ENCODE measurements at regions not wholly inside any gene's neighbourhood (a gene's known extent, or its start where the extent isn't known, plus 50 kb on each side); places are given as distances from the start of the nearest gene placed in this dataset.

- H3K4me3 ChIP-seq = no peak overlapping the region
- H4K20me1 ChIP-seq (replicated peaks; ENCODE audit: insufficient read depth) = no peaks in the 10 kb centered on the region
- no peak overlapping the region for H2AFZ ChIP-seq
- no peaks in the 10 kb centered on the region for H3K36me3 Mint-ChIP-seq (ENCODE audit: low read depth)
- no peaks in the 10 kb centered on the region for H3K9me2 ChIP-seq (ENCODE audit: insufficient read depth)
- no peaks in the 10 kb centered on the region for H3K9me3 Mint-ChIP-seq
- no peak overlapping the region for H3K4me2 ChIP-seq
- no peaks in the 10 kb centered on the region for H3K79me2 ChIP-seq (replicated peaks; ENCODE audit: insufficient read depth)
- no peaks in the 10 kb centered on the region for H3F3A ChIP-seq (replicated peaks; ENCODE audit: low read depth)
- H3K4me1 ChIP-seq (ENCODE audit: insufficient read depth) = no peaks in the 10 kb centered on the region
- H3K4me1 Mint-ChIP-seq = peaks cover 3% of the 10 kb centered on the region; the same call in 2 of the 3 replicates
- H3K27me3 ChIP-seq (ENCODE audit: insufficient read depth) = no peaks in the 10 kb centered on the region
- no peak overlapping the region for H3K27ac Mint-ChIP-seq
- H3K36me3 ChIP-seq (ENCODE audit: insufficient read depth) = no peaks in the 10 kb centered on the region
- H3K4me3 Mint-ChIP-seq = no peak overlapping the region
- TF ChIP-seq, protein P1, sequence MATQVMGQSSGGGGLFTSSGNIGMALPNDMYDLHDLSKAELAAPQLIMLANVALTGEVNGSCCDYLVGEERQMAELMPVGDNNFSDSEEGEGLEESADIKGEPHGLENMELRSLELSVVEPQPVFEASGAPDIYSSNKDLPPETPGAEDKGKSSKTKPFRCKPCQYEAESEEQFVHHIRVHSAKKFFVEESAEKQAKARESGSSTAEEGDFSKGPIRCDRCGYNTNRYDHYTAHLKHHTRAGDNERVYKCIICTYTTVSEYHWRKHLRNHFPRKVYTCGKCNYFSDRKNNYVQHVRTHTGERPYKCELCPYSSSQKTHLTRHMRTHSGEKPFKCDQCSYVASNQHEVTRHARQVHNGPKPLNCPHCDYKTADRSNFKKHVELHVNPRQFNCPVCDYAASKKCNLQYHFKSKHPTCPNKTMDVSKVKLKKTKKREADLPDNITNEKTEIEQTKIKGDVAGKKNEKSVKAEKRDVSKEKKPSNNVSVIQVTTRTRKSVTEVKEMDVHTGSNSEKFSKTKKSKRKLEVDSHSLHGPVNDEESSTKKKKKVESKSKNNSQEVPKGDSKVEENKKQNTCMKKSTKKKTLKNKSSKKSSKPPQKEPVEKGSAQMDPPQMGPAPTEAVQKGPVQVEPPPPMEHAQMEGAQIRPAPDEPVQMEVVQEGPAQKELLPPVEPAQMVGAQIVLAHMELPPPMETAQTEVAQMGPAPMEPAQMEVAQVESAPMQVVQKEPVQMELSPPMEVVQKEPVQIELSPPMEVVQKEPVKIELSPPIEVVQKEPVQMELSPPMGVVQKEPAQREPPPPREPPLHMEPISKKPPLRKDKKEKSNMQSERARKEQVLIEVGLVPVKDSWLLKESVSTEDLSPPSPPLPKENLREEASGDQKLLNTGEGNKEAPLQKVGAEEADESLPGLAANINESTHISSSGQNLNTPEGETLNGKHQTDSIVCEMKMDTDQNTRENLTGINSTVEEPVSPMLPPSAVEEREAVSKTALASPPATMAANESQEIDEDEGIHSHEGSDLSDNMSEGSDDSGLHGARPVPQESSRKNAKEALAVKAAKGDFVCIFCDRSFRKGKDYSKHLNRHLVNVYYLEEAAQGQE (IDR thresholded peaks at IDR 0.05; ENCODE audit: unreplicated experiment) = no peak
- no peak for TF ChIP-seq ZNF331 (CRISPR knock-in tag; IDR thresholded peaks at IDR 0.05; ENCODE audit: low read depth)
- no peak for TF ChIP-seq EZH2 (IDR thresholded peaks at IDR 0.05; ENCODE audit: low read depth, unreplicated experiment)
- no peak for TF ChIP-seq ETS1 (IDR thresholded peaks at IDR 0.05)
- TF ChIP-seq ZNF462 (CRISPR knock-in tag; IDR thresholded peaks at IDR 0.05) = no peak
- TF ChIP-seq, protein P2, sequence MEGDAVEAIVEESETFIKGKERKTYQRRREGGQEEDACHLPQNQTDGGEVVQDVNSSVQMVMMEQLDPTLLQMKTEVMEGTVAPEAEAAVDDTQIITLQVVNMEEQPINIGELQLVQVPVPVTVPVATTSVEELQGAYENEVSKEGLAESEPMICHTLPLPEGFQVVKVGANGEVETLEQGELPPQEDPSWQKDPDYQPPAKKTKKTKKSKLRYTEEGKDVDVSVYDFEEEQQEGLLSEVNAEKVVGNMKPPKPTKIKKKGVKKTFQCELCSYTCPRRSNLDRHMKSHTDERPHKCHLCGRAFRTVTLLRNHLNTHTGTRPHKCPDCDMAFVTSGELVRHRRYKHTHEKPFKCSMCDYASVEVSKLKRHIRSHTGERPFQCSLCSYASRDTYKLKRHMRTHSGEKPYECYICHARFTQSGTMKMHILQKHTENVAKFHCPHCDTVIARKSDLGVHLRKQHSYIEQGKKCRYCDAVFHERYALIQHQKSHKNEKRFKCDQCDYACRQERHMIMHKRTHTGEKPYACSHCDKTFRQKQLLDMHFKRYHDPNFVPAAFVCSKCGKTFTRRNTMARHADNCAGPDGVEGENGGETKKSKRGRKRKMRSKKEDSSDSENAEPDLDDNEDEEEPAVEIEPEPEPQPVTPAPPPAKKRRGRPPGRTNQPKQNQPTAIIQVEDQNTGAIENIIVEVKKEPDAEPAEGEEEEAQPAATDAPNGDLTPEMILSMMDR (conservative IDR thresholded peaks at IDR 0.05; ENCODE audit: low read depth in 2 of 2) = no peak
- TF ChIP-seq POLR2AphosphoS5 (IDR thresholded peaks at IDR 0.05; ENCODE audit: low read depth) = no peak
- no peak for TF ChIP-seq NANOG (IDR thresholded peaks at IDR 0.05; ENCODE audit: borderline replicate concordance)
- no peak for TF ChIP-seq CREB1 (CRISPR knock-in tag; IDR thresholded peaks at IDR 0.05; ENCODE audit: low read depth)
- no peak for TF ChIP-seq JUNB (IDR thresholded peaks at IDR 0.05; ENCODE audit: unreplicated experiment)
- TF ChIP-seq STAT1 (IDR thresholded peaks at IDR 0.05; ENCODE audit: unreplicated experiment) = no peak
- no peak for TF ChIP-seq EZH2phosphoT487 (IDR thresholded peaks at IDR 0.05; ENCODE audit: unreplicated experiment)
- no peaks in the 10 kb centered on the region for H3K27me3 Mint-ChIP-seq (ENCODE audit: insufficient read depth, low read depth, poor library complexity)
- DNase-seq (ENCODE audit: low spot score) (no peak), ATAC-seq (no peak)
- no peak overlapping the region for H3K27ac ChIP-seq (ENCODE audit: low read depth)
These were observed 393.6 kb upstream of the JAG1 start for GRCh38 chr20:11067359-11067758.

Measured in GM23338 (cell line).